H1 (cell line): ENCODE measurements at regions not wholly inside any gene's neighbourhood (a gene's known extent, or its start where the extent isn't known, plus 50 kb on each side); places are given as distances from the start of the nearest gene placed in this dataset.

Source experiments
- CTCF ChIA-PET: fragments of 300-600 bp; sonication (Branson Sonifier 250); formaldehyde crosslinking; loops from one replicate; lab custom pipeline; 2021; ENCODE audit not compliant: partially characterized antibody; lab: Charles Lee
- POLR2A ChIA-PET: fragments of 300-600 bp; sonication (Branson Sonifier 250); formaldehyde crosslinking; loops from one replicate; lab custom pipeline; 2021; ENCODE audit warnings: inconsistent platforms; ENCODE audit not compliant: partially characterized antibody; lab: Charles Lee
- DNase-seq, 2 experiments: peaks; one replicate each; pipeline versions ENCODE4 v3.0.0 to v3.0.0-alpha.2; 2010 to 2022; ENCODE audit warnings: low spot score in 2 of 2, low read depth in 1 of 2, mixed read lengths in 1 of 2
- FAIRE-seq: peaks from 2 replicates; lab custom pipeline; 2011; peaks lifted over from hg19 to GRCh38; lab: Jason Lieb, UNC
- H2AFZ ChIP-seq: 2 replicates; pipeline ENCODE4 v1.8.1; 2012; ENCODE audit warnings: low read length, inconsistent platforms
- H2AK5ac ChIP-seq: 2 replicates; pipeline ENCODE4 v1.6.1; 2013; ENCODE audit warnings: low read depth, low read length
- H2BK120ac ChIP-seq: replicated peaks from 2 replicates; pipeline ENCODE3; 2013; ENCODE audit warnings: low read depth, low read length, inconsistent platforms
- H2BK12ac ChIP-seq: 2 replicates; pipeline ENCODE4 v1.6.1; 2013; ENCODE audit warnings: low read depth, low read length
- H2BK15ac ChIP-seq: 2 replicates; pipeline ENCODE4 v1.6.1; 2013; ENCODE audit warnings: low read length
- H2BK20ac ChIP-seq: 2 replicates; pipeline ENCODE4 v1.6.1; 2013; ENCODE audit warnings: low read length
- H2BK5ac ChIP-seq: 2 replicates; pipeline ENCODE4 v1.6.1; 2013; ENCODE audit warnings: low read depth, low read length
- H3K14ac ChIP-seq: 2 replicates; pipeline ENCODE4 v1.6.1; 2013; ENCODE audit warnings: inconsistent platforms; ENCODE audit not compliant: insufficient read length
- H3K18ac ChIP-seq: 2 replicates; pipeline ENCODE4 v1.6.1; 2013; ENCODE audit warnings: low read length; ENCODE audit errors: extremely low read depth
- H3K23ac ChIP-seq: 2 replicates; pipeline ENCODE4 v1.6.1; 2013; ENCODE audit warnings: inconsistent platforms; ENCODE audit not compliant: insufficient read length
- H3K23me2 ChIP-seq: 2 replicates; pipeline ENCODE4 v1.6.1; 2013; ENCODE audit warnings: low read depth, low read length
- H3K27ac ChIP-seq: 2 replicates; pipeline ENCODE4 v1.6.1; 2011; ENCODE audit warnings: low read depth, low read length, inconsistent platforms
- H3K27me3 ChIP-seq, 4 experiments: replicated peaks in 1 of 4; 1 replicate in 1 of 4; 2 replicates in 3 of 4; pipeline versions ENCODE4 v1.6.1 to v1.8.1; 2011 to 2013; ENCODE audit warnings: low read length in 3 of 4, mild to moderate bottlenecking in 3 of 4, inconsistent platforms in 2 of 4, mixed read lengths in 2 of 4, moderate library complexity in 1 of 4; ENCODE audit not compliant: control insufficient read depth in 3 of 4, insufficient read depth in 3 of 4; ENCODE audit errors: extremely low read depth in 1 of 4
- H3K36me3 ChIP-seq, 4 experiments: 2 replicates each; pipeline versions ENCODE4 v1.6.1 to v1.8.1; 2011 to 2013; ENCODE audit warnings: mild to moderate bottlenecking in 4 of 4, low read length in 3 of 4, moderate library complexity in 2 of 4, control low read depth in 1 of 4, inconsistent platforms in 1 of 4; ENCODE audit not compliant: insufficient read depth in 4 of 4, control insufficient read depth in 2 of 4
- H3K4ac ChIP-seq: replicated peaks from 2 replicates; pipeline ENCODE3; 2013; ENCODE audit warnings: low read length, low read depth, mixed read lengths, inconsistent platforms; ENCODE audit not compliant: insufficient read length
- H3K4me1 ChIP-seq, 4 experiments: replicated peaks in 1 of 4; 1 replicate in 1 of 4; 2 replicates in 3 of 4; pipeline versions ENCODE4 v1.6.1 to v1.8.1; 2011 to 2013; ENCODE audit warnings: low read length in 3 of 4, inconsistent platforms in 2 of 4, mixed read lengths in 1 of 4; ENCODE audit not compliant: insufficient read depth in 4 of 4, control insufficient read depth in 3 of 4
- H3K4me2 ChIP-seq, 2 experiments: 2 replicates each; pipeline versions ENCODE4 v1.6.1 to v1.8.1; 2011 to 2013; ENCODE audit warnings: low read depth in 2 of 2, low read length in 2 of 2, control low read depth in 1 of 2, inconsistent platforms in 1 of 2, mild to moderate bottlenecking in 1 of 2; ENCODE audit not compliant: insufficient read depth in 1 of 2
- H3K4me3 ChIP-seq, 4 experiments: fragments of 200-600, 300-600 bp in 1 of 4; sonication (generic), shearing (Covaris generic), sonication (Bioruptor Twin) in 1 of 4; 2 replicates each; pipeline versions ENCODE4 v1.5.1 to v1.8.1; 2011 to 2016; ENCODE audit warnings: low read length in 4 of 4, low read depth in 3 of 4, control low read depth in 2 of 4, inconsistent platforms in 2 of 4, mild to moderate bottlenecking in 2 of 4, mixed read lengths in 1 of 4, moderate library complexity in 1 of 4; ENCODE audit not compliant: insufficient read depth in 2 of 4; ENCODE audit errors: extremely low read depth in 1 of 4
- H3K56ac ChIP-seq: replicated peaks from 2 replicates; pipeline ENCODE3; 2013; ENCODE audit warnings: low read depth, mild to moderate bottlenecking, mixed read lengths, low read length, inconsistent platforms; ENCODE audit not compliant: insufficient read length
- H3K79me1 ChIP-seq: 2 replicates; pipeline ENCODE4 v1.6.1; 2013; ENCODE audit warnings: low read depth, low read length, control low read depth
- H3K79me2 ChIP-seq, 2 experiments: 2 replicates each; pipeline versions ENCODE4 v1.6.1 to v1.8.1; 2012 to 2013; ENCODE audit warnings: low read length in 2 of 2, mild to moderate bottlenecking in 2 of 2, inconsistent platforms in 1 of 2; ENCODE audit not compliant: insufficient read depth in 2 of 2, control insufficient read depth in 1 of 2
- H3K9ac ChIP-seq, 4 experiments: replicated peaks in 1 of 4; 1 replicate in 1 of 4; 2 replicates in 3 of 4; pipeline versions ENCODE4 v1.6.1 to v1.8.1; 2011 to 2013; ENCODE audit warnings: low read depth in 3 of 4, low read length in 3 of 4, control low read depth in 2 of 4, mild to moderate bottlenecking in 2 of 4, moderate library complexity in 2 of 4, inconsistent platforms in 1 of 4; ENCODE audit errors: extremely low read depth in 1 of 4
- H3K9me3 ChIP-seq, 2 experiments: 2 replicates each; pipeline versions ENCODE4 v1.6.1 to v1.8.1; 2012 to 2013; ENCODE audit warnings: mild to moderate bottlenecking in 2 of 2, moderate library complexity in 2 of 2, control low read depth in 1 of 2, inconsistent platforms in 1 of 2, low read depth in 1 of 2, low read length in 1 of 2, mixed read lengths in 1 of 2; ENCODE audit not compliant: insufficient read depth in 2 of 2
- H4K20me1 ChIP-seq, 2 experiments: replicated peaks in 1 of 2; 2 replicates each; pipeline versions ENCODE3 to v1.8.1; 2011 to 2013; ENCODE audit warnings: inconsistent platforms in 2 of 2, low read length in 2 of 2, mild to moderate bottlenecking in 1 of 2; ENCODE audit not compliant: insufficient read depth in 2 of 2, control insufficient read depth in 1 of 2
- H4K5ac ChIP-seq: 2 replicates; pipeline ENCODE4 v1.6.1; 2013; ENCODE audit warnings: low read length, low read depth, mixed read lengths, inconsistent platforms; ENCODE audit not compliant: insufficient read length
- H4K8ac ChIP-seq: 2 replicates; pipeline ENCODE4 v1.8.0; 2013; ENCODE audit warnings: mild to moderate bottlenecking, moderate library complexity, low read length, inconsistent platforms; ENCODE audit not compliant: insufficient read depth; ENCODE audit errors: extremely low read depth
- H4K91ac ChIP-seq: replicated peaks from 2 replicates; pipeline ENCODE3; 2013; ENCODE audit warnings: low read length, mixed read lengths, inconsistent platforms; ENCODE audit not compliant: insufficient read length
- BACH1 ChIP-seq: IDR thresholded peaks from 2 replicates; pipeline ENCODE4 v1.6.1; 2012; ENCODE audit warnings: low read length, improper control_type of control experiment
- CEBPB ChIP-seq: IDR thresholded peaks from 2 replicates; pipeline ENCODE4 v1.6.1; 2012; ENCODE audit warnings: low read depth, low read length
- EGR1 ChIP-seq: IDR thresholded peaks from 2 replicates; pipeline ENCODE4 v1.6.1; 2011; ENCODE audit warnings: low read depth, low read length, borderline replicate concordance
- RFX5 ChIP-seq: IDR thresholded peaks from 2 replicates; pipeline ENCODE4 v1.6.1; 2011; ENCODE audit warnings: low read depth, low read length, improper control_type of control experiment, borderline replicate concordance
- SP4 ChIP-seq: IDR thresholded peaks from 2 replicates; pipeline ENCODE4 v1.6.1; 2012; ENCODE audit warnings: low read length, inconsistent platforms
- ZNF274 ChIP-seq: IDR thresholded peaks from 2 replicates; pipeline ENCODE4 v1.7.0; 2012; ENCODE audit warnings: low read length, borderline replicate concordance; ENCODE audit errors: extremely low read depth
- WGBS, 2 experiments: shearing (Covaris generic) in 1 of 2; methylation state at CpG; one replicate each; pipeline versions ENCODE4 v1.1.6 to v1.1.7; 2013 to 2015; ENCODE audit warnings: low lambda C conversion rate in 2 of 2, mixed read lengths in 2 of 2, inconsistent platforms in 1 of 2, low coverage in 1 of 2, missing lambda C conversion rate in 1 of 2; ENCODE audit not compliant: insufficient replicate concordance in 2 of 2, insufficient coverage in 1 of 2, insufficient read length in 1 of 2; ENCODE audit errors: extremely low coverage in 1 of 2, missing lambda C conversion rate in 1 of 2; 5-methylcytosine and 5-hydroxymethylcytosine counted together

DNA sequence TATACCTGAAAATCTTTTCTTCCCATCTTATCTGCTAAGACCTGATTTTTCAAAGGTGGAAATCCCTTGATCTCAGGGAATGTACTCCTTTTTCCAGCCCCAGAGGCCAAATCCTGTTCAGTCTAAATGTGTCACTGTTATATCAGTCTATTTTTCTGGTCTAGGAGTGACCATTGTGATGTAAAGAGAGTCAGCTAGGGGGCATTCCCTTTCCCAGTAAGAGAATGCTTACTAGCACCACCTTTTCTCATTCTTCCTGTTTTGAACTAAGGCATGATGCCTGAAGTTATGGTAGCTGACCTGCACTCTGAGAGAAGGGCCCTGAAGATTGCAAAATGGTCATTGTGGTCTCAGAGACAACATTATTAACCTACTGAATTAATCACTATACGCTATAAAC, 124.1 kb upstream of the XIRP2 start:
- Histone ChIP-seq H3K9ac (no peak overlapping the region), H3K79me2 (no peaks in the 10 kb centered on the region), H3K9me3 (peaks cover 2 to 3% of the 10 kb centered on the region in 2 experiments; a peak in 1 of 4 replicates), H3K27ac (0 out of 2 replicates have a peak overlapping the region, but pooled peaks have one; percentile 14), H4K20me1 (no peaks in the 10 kb centered on the region), H3K4me3 (no peak overlapping the region), H4K8ac (no peak overlapping the region), H3K79me1 (no peaks in the 10 kb centered on the region), H4K91ac (no peak overlapping the region), H3K4ac (no peak overlapping the region), H2BK120ac (no peak overlapping the region), H2AK5ac (no peak overlapping the region), H3K4me1 (peaks cover 0 to 14% (median 8%) of the 10 kb centered on the region in 4 experiments; a peak in 5 of 7 replicates), H2BK20ac (no peak overlapping the region), H3K23ac (no peak overlapping the region), H2BK12ac (no peak overlapping the region), H3K36me3 (no peaks in the 10 kb centered on the region; a peak in 1 of 8 replicates), H2AFZ (0 out of 2 replicates have a peak overlapping the region, but pooled peaks have one; percentile 33), H3K18ac (no peak overlapping the region), H3K4me2 (peak overlapping the region; percentile 21 to 31; a peak in 1 of 4 replicates), H4K5ac (no peak overlapping the region), H3K27me3 (no peaks in the 10 kb centered on the region), H2BK15ac (no peak overlapping the region), H3K23me2 (no peaks in the 10 kb centered on the region), H2BK5ac (no peak overlapping the region), H3K56ac (no peak overlapping the region), H3K14ac (no peak overlapping the region)
- DNase-seq = no peak
- peak; percentile 70 for FAIRE-seq
- ChIA-PET POLR2A (no interaction called here), CTCF (no interaction called here)
- TF ChIP-seq ZNF274 (no peak), RFX5 (no peak), EGR1 (no peak), BACH1 (no peak), CEBPB (no peak), SP4 (no peak)
- 82% methylated on average over 1 of the region's 1 CpG; no CpG with 5 or more reads in 1 of the 2 experiments for whole genome bisulfite sequencing, 2 experiments
